D721Med (cell line): ENCODE measurements at regions not wholly inside any gene's neighbourhood (a gene's known extent, or its start where the extent isn't known, plus 50 kb on each side); places are given as distances from the start of the nearest gene placed in this dataset.

Experiments used
- DNase-seq: peaks from one replicate; pipeline ENCODE4 v3.0.0; 2011; ENCODE audit warnings: low spot score; ENCODE audit not compliant: insufficient read length
- FAIRE-seq: peaks from 2 replicates; lab custom pipeline; 2011; peaks lifted over from hg19 to GRCh38; lab: Jason Lieb, UNC
- TF ChIP-seq, protein P1 (sequence below): IDR thresholded peaks from 2 replicates; pipeline ENCODE4 v1.5.1; 2012; ENCODE audit warnings: mild to moderate bottlenecking, control low read depth; ENCODE audit not compliant: insufficient read depth; ENCODE audit errors: missing control alignments

DNA sequence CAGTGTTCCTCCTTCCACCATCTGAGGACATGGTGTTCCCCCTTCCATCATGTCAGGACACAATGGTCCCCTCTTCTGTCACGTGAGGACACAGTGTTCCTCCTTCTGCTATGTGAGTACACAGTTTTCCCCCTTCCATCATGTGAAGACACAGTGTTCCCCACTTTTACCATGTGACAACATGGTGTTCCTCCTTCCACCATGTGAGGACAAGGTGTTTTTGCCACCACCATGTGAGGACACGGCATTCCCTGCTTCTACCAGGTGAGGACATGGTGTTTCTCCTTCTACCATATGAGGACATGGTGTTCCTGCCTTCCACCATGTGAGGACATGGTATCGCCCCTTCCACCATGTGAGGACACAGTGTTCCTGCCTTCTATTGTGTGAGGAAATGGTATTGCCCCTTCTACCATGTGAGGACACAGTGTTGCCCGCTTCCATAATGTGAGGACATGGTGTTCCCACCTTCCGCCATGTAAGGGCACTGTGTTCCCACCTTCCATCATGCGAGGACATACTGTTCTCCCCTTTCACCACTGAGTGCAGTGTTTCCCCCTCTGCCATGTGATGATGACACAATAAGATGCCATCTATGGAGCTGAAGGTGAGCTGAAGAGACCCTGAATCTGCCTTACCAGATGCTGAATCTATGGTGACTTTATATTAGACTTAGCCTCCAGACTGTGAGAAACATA lies 132.3 kb downstream of the FCRL5 start:
- TF ChIP-seq, protein P1, sequence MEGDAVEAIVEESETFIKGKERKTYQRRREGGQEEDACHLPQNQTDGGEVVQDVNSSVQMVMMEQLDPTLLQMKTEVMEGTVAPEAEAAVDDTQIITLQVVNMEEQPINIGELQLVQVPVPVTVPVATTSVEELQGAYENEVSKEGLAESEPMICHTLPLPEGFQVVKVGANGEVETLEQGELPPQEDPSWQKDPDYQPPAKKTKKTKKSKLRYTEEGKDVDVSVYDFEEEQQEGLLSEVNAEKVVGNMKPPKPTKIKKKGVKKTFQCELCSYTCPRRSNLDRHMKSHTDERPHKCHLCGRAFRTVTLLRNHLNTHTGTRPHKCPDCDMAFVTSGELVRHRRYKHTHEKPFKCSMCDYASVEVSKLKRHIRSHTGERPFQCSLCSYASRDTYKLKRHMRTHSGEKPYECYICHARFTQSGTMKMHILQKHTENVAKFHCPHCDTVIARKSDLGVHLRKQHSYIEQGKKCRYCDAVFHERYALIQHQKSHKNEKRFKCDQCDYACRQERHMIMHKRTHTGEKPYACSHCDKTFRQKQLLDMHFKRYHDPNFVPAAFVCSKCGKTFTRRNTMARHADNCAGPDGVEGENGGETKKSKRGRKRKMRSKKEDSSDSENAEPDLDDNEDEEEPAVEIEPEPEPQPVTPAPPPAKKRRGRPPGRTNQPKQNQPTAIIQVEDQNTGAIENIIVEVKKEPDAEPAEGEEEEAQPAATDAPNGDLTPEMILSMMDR: no peak
- no peak for FAIRE-seq

DNA sequence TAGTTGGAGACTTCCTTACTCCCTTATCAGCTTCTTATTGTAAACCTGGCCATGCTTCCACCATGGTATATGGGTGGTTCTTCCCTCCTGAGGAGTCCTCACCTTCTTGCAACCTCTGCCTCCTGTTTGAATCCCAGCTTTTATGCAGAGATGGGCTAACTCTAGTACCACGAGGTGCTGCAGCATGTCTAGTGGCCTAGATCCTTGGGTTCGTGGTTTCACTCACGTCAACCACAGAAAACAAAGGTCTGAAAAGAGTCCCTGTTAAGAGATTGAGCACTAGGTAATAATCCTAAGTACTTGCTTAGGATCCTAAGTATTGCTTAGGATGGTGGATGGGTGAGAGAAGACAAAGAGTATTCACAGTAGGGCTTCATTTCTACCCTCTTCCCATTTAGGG lies 133.7 kb downstream of the FCRL5 start:
- no peak for DNase-seq
- TF ChIP-seq, protein P1: no peak
- FAIRE-seq: no peak

More for the DNA sequence above, 132.3 kb downstream of the FCRL5 start:
- DNase-seq: no peak

DNA sequence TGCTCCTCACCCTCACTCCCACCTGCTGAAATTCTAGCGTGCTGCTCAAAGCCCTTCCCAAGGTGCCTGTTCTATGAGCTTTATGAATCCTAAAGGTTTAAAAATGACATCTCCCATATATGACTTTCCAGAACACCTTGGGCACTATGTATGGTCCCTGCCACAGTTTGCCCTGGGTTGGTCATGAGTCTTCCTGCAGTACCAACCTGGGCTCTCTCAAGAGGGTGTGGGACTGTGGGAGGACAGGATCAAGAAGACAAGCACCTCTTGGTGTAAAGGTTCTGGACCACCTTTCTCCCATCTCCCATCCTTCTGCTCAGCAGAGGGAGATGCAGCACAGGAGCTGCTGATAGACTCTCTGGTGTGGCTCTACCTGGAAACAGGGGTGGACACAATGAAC lies 134.1 kb downstream of the FCRL5 start:
- no peak for FAIRE-seq
- TF ChIP-seq, protein P1: no peak
- no peak for DNase-seq

DNA sequence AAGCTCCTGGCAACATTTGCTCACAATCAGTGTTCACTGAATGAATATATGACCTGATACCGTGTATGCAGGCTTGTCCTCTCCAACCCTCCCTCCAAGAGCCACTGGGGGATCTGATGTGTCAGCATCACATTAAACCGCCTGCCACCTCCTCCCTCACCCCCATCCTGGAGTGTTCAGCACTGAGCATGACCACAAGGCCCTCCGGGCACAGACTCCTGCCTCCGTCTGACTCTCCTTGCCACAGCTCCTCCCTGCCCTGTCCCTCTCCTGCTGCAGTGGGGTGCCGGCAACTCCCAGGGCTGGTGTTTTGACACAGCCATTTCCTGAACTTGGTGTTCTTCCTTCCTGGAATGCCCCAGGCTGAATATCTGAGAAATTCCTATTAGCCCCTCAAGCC lies 136.7 kb downstream of the FCRL5 start:
- TF ChIP-seq, protein P1: no peak
- no peak for DNase-seq

DNA sequence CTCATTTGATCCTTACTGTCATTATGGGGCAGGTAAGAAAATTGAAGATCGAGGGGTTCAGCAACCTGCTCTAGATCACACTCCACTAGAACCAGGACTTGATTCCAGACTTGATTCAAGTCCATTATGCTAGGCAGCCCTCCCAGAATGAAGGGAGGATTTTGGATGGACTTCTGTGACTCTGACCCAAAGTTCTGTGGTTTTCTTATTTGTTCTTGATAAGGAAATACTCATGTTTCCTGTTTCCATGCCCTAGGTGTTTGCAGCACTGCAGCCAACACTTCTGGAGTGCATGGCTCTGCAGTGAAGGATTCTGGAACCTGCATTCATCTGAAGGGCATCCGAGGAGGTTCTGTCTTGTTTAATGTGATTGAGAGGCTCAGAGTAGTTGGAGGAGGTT lies 140.0 kb downstream of the FCRL5 start:
- FAIRE-seq: no peak
- DNase-seq: no peak
- TF ChIP-seq, protein P1: no peak

More for the DNA sequence above, 136.7 kb downstream of the FCRL5 start:
- no peak for FAIRE-seq

DNA sequence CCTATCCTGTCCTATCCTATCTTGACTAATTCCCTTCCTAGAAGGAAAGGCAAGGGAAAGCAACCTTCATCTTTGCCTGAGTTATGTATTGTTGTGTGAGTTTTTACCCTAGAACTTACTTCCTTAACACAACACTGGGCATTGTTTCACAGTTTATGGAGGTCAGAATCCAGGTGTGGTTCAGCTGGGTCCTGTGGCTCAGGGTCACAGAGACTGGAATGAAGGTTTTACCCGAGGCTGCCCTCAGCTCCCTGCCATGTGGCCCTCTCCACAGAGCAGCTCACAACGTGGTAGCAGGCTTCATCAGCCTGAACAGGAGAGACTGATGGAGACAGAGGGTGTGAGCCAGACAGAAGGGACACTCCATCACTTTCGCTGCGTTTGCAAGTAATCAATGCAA lies 140.5 kb downstream of the FCRL5 start:
- TF ChIP-seq, protein P1: no peak
- DNase-seq: no peak
- no peak for FAIRE-seq

DNA sequence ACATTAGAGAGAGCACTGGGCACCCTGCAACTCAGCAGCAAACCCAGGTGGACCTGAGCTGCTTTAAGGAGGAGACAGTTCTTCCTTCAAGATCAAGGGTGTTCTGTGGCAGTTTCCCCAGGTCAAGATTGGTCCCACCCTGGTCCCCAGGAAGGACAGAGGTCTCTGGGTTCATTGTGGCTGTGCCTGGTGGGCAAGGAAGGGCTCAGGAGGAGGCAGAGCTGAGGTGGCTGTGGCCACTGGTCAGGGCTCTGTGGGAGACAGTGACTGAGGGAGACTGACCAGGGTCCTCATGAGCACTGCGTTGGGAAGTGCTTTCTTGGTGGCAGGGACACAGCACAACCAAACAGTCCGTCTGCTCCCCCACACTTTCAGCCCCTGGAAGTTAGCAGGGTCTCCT lies 141.3 kb downstream of the FCRL5 start:
- TF ChIP-seq, protein P1: no peak
- no peak for FAIRE-seq
- DNase-seq: no peak
